Glomerular endothelial cell (primary cell): ENCODE measurements at regions not wholly inside any gene's neighbourhood (a gene's known extent, or its start where the extent isn't known, plus 50 kb on each side); places are given as distances from the start of the nearest gene placed in this dataset.

Source experiments
- DNase-seq: peaks from one replicate; pipeline ENCODE4 v3.0.0-alpha.2; 2011; ENCODE audit warnings: low read depth, low spot score; ENCODE audit errors: extremely low read depth

DNA sequence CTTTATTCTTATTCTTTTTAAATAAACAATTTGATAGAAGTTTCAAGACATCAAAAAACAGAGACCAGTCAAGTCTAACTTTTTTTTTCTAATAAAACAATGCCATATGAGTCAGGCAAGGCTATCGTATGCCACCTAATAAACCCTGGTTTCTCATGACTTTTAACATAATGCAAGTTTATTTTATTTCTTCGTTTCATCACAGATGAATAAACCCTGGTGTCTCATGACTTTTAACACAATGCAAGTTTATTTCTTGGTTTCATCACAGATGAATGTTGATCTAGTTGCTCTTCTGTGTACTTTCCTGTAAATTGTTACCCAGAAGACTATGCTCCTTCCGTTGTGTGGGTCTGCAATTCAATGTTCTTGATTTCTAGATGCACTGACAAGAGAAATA is 905.4 kb downstream of the ROBO2 start:
- no peak for DNase-seq

DNA sequence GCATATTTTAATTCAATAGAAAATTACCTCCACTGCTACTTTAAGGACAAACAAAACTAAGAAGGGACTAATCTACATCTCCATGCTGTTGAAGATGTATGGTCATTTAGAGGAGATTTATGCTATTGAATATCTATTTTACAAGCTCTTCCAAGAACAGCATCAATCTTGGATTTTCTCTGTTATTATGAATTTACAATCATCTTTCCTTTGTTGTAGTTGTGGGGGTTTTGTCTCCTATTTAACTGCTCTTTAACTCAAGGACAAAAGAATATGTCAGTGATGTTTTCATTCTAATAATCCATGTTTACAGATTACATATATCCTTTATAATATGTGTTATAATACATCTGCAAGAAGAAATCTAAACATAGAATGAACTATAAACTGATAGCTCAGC is 907.8 kb downstream of the ROBO2 start:
- DNase-seq: no peak

DNA sequence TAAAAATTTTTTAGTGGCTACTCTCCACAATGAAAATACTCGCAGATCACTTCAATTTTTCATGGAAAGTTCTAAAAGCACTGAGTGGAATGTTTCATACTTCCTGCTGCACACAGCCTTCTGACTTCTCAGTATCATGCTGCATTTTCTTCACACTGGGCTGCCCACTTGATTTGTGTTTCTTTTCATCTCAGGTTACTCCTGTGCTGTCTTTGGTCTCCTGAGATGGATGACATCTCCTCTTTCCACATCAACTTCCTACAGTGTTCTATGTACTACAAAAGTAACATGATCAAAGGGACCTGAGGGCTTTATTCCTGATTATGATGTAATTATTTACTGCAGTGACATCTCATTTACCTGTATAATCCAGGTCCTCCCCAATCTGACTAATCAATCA is 927.7 kb downstream of the ROBO2 start:
- DNase-seq: no peak

DNA sequence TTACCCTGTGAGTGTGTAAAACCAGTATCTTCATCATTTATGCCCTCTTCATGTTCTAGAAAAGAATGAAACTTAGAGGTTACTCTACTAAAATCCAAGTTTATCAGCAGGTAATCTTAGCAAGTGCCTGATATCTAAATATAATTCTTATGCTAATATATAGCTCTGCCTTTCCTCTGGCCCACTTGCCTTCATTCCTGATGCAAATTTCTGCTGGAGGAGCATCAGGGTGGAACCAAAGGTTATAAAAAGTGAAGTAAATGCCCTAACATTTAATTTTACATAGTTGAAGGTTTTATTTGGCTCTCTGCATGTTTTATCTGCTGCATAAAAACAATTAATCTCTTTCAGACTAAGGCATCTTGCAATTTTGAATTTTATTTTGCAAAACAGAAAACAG is 936.2 kb downstream of the ROBO2 start:
- no peak for DNase-seq

GRCh38 chr3:78003090-78003489 is 963.2 kb downstream of the ROBO2 start:
- no peak for DNase-seq

GRCh38 chr3:78004571-78004970 is 964.7 kb downstream of the ROBO2 start:
- DNase-seq: no peak

DNA sequence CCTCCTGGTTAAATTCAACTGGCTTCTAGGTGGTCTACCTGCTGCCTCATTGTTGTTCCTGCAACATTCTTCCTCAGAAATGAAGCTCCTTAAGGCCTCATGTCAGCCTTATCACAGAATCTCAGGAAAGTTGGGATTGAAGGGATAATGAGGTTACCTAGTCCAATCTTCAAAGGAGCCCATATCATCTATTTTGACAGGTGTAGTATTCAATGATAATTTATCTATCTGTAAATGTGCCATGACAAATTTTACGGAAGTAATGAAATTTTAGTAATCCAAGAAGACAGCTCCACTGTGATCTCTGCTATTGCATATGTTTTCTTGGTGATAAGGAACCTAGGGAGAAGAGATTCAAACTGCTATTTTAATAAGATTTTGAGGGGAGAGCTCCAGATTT is 973.8 kb downstream of the ROBO2 start:
- DNase-seq: no peak

GRCh38 chr3:78015856-78016255 is 976.0 kb downstream of the ROBO2 start:
- no peak for DNase-seq

DNA sequence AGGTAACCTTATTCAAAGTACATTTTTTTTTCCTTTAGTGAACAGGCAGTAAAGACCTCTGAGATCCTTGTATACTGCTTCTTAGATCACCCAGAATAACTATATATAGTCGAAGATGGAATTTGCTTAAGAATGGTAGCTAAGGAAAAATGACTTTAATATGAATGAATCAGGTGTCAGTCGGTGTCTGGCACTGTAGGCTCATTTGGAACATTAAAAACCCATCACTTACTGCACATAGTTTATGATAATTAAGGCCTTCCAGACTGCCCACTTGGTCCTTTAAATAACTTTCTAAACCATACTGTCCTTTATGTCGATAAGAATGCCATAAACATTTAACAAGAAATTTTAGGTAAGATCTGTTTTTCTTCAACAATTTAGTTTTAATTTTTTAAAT is 981.8 kb downstream of the ROBO2 start:
- DNase-seq: no peak

DNA sequence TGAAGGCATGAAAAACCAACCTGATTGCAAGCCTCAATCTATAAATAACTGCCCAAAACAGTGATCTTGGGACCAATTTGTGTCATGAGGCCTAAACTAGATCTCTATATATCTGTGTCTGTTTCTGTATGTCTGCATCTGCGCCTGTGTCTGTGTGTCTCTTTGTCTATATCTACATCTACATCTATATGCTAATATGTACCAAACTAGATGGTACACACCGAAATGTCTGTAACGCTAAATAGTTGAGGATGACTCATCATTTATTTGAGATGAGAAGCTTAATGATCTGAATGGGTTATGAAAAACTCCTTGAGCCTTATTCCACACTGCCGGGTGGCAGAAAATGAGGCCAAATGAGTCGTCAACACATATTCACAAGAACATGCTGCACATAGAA is 982.3 kb downstream of the ROBO2 start:
- no peak for DNase-seq

DNA sequence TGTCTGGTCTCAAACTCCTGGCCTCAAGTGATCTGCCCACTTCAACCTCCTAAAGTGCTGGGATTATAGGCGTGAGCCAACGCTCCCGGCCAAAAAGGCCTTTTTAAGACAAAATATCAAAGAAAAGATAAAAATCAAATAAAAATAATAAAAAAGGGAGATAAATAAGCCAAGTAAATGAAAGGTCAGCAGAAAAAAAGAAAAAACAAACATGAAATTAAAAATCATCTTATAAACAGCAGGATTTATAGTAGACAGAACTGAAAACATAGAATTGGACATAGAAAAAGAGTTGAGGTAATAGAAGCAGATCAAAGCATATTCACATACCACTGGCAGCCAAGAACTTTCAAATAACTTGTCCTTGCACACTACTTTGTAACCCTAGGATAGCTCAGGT is 983.4 kb downstream of the ROBO2 start:
- no peak for DNase-seq

DNA sequence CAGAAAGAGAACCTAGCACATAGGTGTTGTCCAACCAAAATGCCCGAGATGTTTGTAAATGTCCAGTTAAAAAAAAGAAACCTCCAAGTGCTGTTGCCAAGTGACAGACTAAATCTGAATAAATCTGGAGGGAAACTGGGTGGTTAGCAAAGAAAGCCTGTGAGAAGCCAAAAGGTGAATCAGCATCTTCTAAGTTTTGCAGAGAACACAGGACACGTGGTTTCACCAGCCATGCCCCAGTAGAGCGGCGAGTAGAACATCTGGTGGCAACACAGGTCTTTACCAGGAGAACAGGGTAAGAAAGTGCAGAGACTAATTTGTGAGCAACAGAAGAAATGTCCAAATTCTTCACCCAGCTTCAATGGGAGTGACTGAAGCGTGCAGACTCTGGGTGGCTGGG is 986.0 kb downstream of the ROBO2 start:
- no peak for DNase-seq

DNA sequence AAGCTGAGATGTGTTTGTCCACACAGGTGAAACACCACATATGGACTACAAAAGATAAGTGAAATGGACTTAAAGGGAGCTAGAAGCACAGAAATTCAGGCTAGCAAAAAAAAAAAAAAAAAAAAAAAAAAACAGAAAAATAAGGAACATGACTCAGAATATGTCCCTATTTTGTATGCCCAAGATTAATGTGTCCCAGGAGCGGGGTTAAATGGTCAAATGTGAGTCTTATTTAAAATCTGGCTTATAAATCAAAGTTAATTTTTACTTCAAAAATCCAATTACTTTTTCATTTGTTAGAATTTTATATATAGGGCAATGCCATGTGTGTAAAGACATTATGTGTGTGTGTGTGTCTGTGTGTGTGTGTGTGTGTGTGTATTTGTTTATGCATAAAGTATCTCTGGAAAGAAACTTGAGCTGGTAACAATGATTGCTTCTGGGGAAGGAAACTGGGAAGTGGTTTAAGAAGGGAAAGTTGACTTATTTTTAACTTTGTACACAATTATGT is 986.5 kb downstream of the ROBO2 start:
- no peak for DNase-seq

DNA sequence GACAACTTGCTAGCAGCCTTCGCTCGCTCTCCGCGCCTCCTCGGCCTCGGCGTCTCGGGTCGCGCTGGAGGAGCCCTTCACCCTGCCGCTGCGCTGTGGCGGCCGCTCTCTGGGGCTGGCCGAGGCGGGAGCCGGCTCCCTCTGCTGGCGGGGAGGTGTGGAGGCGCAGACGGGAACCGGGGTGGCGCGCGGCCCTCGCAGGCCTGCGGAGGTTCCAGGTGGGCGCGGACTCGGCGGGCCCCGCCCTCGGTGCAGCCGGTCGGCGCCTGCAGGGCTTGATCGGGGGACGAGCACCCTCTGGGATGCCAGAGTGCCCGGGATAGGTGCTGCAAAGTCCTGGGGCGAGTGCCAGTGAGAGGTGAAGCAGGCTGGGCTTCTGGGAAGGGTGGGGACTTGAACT is 989.9 kb downstream of the ROBO2 start:
- DNase-seq: no peak

GRCh38 chr3:78035131-78035641 is 995.3 kb downstream of the ROBO2 start:
- no peak for DNase-seq

DNA sequence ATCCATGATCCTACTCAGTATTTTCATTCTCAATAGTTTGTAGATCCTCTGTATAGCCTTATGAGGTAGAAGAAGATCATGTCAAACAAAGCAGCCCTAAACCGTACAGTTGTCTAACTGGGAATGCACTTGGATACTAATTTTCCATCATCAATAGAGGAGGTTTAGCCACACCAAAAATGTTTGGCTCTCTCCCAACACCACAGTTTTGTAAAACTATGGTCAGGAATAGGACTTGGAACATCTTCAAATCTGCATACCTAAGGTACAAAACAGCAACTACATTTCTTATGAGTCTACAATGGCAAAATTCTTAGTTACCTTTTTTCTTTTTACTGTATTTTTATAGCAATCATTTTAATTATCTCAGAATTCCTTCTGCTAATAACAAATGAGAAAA is 1001.6 kb downstream of the ROBO2 start:
- DNase-seq: no peak

GRCh38 chr3:78046566-78046965 is 1006.7 kb downstream of the ROBO2 start:
- no peak for DNase-seq

- DNase-seq: no peak
Observed at GRCh38 chr3:78048698-78049097, 1008.8 kb downstream of the ROBO2 start.

- no peak for DNase-seq
Observed at GRCh38 chr3:78049521-78049920, 1009.6 kb downstream of the ROBO2 start.

- no peak for DNase-seq
Observed at GRCh38 chr3:78050276-78051065, 1010.6 kb downstream of the ROBO2 start.

DNA sequence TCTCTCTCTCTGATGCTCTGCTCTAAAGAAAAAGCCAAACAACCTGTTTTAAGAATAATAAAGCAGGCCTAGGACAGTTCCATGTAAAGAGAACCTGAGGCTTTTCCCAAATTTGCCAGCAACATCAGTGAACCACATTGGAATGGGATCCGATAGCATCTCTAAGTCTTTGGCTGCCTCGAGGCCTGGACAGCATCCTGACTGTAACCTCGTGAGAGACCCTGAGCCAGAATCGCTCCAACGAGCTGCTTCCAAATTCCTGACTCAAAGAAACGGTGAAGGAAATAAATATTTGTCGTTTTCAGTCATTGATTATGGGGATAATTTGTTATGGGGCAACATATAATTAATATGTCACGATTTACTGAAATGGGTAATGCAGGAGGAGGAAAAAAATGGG is 1012.8 kb downstream of the ROBO2 start:
- DNase-seq: no peak

- no peak for DNase-seq
Observed at GRCh38 chr3:78066287-78066686, 1026.4 kb downstream of the ROBO2 start.

DNA sequence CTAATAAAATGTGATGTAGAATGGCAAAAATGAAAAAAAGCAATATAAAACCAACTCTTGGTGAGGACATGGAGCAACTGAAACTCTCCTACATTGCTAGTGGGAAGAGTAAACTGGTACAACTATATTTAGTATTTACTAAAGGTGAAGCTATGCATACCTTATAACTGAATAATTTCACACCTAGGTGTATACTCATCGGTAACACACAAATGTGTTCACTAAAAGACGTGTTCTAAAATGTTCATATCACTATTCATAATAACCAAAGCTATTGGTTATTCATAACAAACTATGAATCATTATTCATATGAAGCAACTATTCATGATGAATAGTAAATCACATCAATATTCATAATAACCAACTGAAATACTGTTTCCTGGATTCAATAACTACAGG is 1030.3 kb downstream of the ROBO2 start:
- DNase-seq: no peak
